AG20443 (cell line): ENCODE measurements at regions not wholly inside any gene's neighbourhood (a gene's known extent, or its start where the extent isn't known, plus 50 kb on each side); places are given as distances from the start of the nearest gene placed in this dataset.

Source experiments
- DNase-seq: peaks from one replicate; pipeline ENCODE4 v3.0.0; 2012; ENCODE audit warnings: low spot score, mixed read lengths

DNA sequence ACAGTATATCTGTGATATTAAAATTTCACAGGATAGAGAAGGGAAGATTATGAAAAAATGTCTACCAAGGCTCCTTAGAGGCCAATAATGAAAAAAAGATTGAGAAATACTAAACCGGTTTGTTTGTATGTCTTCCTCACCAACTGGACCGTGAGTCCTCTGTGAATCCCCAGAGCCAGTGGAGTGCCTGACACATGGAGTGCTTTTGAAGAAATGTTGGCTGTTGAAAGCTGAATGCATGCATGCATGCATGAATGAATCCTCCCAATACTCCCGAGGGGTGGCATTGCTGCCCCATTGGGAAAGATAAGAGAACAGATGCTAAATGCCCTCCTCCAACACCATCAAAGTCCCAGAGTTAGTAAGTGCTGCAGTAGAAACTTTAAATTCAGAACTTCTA, 152.7 kb upstream of the SERP2 start:
- DNase-seq, result no peak

DNA sequence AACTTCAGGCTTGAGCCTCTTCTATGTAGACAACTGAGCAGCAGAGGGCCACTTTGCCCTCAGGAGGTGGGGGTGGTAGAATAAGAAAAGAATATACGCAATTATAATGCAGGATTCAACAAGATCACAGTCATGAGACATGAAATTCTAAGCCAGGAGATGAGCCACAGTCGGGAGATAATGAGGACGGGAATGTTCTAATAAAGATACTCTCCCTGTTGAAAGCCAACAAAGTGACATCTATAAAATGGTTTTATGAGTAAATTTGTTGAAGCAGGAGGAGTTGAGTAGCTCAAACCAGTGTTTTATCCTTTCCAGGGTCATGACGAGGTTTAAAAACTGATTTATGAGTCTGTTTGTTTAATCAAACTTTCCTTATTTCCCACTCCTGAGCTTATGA, 152.0 kb upstream of the SERP2 start:
- DNase-seq, result no peak

DNA sequence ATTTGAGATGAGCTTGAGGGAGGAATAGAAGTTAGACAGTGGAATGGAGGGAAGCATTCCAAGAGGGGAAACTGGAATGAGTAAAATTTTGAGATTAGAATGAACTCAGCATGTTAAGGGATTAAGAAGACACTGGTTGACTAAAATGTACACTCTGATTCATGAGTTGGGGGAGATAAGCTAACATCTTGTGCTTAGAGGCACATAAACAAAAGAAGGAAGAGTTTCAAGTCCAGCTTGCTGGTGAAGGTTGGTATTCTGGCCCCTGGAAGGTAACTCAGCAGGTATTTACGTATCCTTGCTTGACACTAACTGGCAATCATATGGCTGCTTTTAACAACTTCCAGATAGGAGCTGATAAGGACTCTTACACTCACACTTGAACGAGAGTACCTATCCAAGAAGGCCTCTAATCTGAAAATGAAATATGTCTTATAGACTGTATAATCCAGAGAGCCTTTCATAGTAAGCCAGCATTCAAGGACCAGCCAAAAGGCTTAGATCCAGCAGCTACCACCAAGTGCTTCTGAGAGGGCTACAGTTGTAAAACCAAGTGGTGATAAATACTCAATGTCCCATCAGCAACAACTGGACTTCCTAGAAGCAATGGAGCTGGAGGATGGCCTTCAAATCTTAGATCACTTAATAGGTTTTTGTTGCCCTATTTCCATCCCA, 149.7 kb upstream of the SERP2 start:
- DNase-seq, result no peak

DNA sequence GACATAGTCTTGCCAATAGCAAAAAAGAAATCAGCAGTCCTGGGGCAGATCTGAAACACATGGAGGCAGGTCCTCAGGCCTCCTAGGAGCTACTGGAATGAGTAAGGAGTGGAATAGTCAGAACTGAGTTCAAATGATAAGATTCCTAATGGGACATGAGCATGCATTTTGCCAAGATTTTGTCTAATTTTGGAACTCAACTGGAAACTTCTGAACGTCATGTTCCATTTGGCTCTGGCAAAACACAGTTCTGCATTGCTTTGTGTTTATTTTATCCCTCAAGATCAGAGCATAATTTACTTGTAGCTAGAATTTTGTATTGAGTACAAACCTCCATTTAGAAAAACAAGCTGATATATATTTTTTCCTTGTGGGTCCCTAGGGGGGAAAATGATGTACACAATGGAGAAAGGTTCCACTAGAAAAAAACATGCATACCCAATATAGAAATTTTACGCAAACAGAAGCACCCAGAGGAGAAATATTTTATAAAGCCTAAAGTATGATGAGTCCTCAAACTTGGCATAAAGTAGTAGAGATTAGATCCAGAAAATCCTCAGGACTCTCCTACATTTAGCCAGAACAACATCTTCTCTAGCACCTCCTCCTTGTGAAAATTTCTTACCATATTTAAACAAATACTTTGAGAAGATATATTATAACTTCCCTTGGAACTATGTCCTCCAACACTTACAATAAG, 149.0 kb upstream of the SERP2 start:
- no peak for DNase-seq

DNA sequence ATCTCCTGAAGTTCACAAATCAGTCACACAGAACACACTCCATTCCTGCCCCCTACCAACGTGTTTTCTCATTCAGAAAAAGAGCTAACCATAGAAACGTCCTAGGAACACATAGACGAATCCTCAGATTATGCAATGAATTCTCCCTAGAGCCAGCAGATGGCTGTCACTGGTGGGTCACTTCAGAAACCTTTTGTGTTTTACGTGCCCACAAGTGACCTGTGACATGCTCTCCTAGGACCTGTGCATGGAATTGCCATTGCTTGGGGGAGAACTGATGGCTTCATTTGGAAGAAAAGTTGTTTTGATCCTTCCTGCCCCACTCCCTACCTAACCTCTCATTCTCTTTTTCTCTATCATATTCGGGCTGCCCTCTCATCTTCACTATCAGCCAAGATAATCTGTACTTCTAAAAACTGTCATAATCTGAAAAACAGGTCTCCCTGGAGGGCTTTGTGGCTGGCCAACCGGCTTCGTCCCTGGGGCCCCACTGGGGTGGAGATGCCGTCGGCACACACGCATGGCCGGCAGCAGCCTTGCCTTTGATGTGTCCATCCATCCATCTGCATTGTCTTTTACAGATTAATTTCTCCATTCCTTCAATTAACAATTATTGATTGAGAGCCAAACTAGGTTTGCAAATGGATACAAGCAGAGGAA, 144.1 kb upstream of the SERP2 start:
- DNase-seq, result no peak

DNA sequence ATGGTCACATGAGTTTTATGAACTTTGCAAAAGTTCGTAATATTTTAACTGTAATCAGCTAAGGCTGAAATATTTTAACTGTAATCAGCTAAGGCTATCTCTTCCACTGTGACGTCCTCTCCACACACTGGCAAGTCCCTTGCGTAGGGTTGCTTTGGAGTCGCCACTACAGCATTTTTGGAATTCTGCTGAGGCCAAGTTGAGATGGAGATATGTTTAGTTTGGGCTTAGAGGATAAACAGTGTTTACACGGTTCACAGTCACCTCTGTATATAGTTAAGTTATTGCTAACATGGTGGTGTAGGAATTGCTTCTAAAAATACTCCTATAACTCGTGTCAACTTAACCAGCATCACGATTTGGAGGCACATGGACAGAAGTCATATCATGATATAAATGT, 143.6 kb upstream of the SERP2 start:
- no peak for DNase-seq

DNA sequence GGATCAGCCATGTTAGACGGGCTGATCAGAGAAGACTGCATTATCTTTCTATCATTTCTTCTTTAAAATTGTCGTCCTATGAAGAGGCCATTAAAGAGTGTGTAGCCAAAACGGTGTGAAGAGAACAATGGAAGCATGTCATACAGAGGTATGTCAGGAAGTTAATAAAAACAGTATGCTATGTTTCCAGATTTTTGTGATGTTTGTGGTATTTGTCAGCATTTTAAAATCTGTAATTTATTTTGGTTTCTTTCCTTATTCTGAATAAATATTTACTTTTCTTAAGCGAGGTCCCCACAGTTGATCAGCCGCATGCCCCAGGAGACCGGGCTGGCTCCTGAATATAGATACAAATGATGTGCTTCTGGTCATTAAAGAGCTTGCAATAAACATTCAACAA, 142.9 kb upstream of the SERP2 start:
- DNase-seq, result no peak

DNA sequence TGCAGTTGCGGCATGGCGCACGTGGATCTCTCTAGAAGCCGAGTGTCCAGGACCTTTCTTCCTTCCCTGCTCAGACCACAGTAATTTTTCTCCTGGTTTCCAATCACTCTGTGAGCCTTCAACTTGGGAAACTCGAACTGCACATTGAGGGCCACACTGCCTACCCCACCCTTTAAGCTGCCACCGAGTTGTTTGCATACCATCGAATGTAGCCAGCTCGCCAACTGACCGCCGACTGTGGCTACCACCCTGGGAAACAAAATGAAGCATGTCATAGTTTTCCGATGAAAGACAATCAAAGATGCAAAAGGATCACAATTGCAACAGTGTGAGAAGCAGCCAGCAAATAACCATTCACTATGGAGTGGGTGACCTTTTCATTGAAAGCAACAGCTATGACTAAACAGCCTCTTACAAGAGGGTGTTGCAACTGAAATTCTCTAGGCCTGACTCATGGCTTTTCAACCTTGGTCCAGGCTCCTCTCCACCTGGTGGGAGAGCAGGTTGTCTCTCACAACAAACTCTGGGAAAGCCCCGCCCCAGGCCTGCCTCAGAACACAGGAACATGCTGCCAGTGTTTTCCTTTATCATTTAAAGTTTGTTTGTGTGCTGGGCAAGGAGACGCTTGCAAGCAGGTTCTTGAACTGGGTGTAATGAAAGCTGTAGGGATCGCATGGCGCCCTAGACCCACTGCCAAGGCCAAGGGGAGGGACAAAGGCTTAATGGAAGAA, 141.7 kb upstream of the SERP2 start:
- DNase-seq, result peak; percentile 85

DNA sequence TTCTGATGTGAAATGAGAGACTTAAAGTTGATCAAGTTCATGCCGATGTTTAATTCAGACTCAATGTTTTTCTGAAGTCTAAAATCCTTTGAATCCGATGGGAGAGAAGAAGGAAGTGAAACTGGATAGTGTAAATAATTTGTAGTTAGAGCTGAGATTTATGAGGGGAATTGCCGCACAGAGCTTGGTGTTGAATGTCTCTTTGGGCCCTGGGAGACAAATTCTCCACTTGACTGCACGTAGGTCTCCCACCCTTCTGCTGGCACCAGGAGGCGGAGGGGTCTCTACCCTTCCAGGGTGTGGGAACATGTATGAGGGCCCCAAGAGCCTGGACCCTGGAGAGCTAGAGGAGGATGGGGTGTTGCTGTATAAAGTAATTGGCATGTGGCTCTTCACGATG, 140.8 kb upstream of the SERP2 start:
- DNase-seq, result no peak

DNA sequence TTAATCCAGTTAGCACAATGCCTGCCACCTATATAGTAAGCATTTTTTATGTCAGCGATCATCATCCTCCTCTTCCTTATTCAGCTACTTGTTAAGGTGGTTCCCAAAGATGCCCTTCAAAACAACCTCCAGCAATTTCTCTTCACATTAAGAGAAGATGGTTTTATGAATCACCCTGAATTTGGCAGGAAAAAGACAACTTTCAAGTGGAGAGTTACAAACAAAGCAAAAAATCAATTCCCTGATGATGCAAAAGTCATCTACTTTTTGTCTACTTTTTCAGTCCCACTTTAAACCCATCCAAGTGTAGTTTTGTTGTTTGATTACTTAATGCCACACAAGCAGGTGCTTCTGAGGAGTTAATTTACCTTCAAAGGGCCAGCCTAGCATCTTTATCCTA, 139.1 kb upstream of the SERP2 start:
- DNase-seq, result no peak

DNA sequence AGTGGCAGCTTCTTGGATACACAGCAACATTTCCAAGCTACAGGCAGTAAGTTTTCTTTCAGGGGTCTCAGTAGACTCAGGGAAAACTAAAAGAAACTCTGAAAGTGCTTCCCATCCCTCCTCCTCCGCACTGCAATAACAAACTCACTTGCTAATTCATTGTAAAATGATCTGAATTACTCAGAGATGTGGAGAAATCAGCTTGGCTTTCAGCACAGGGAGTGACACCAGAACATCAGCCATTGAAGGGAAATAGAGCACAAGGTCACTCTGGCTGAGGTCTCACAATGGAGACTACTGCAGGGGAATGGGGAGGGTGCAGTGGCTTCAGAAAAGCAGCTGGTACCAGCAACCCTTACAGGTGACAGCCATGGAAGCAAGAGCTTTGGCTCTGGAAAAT, 137.3 kb upstream of the SERP2 start:
- DNase-seq, result peak; percentile 27

DNA sequence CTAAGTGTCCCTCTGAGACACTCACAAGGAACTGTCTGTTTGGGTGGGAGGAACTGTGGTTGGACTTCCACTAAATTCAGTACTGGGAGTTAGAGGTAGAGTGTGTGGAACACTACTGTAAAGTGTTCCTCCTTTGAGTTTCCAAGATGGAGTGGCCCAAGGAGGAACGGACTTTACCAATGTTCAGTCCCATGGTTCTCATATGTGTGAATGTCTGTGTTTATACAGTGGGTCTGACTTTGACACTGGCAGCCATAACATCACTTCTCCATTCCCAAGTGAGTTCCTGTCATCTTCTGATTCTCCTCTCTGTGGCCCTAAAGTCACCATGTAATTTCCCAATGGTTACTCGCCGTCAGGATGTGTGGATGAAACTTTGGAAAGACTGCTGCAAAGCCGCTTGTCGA, 136.8 kb upstream of the SERP2 start:
- no peak for DNase-seq

DNA sequence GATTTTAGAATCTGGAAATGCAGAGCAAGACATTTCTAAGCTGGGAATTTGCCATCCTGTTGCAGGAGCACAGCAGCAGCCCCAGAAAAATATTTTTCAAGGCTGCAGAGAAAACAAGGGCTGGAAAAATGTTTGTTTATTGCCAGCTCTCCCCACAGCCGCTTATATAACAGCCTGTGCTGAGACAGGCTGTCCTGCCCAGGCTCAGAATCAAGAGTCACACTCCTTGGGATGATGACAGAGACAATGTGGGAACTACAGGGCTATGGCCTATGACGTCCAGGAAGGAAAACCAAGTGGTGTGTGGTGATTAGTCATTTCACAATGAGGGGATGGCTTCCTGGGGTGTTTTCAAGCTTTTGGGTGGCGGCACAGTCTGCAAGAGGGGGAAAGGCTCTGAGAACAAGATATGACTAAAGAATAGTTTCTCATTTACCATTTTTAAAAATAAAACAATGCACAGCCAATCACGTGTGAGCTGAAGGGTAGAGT, 136.3 kb upstream of the SERP2 start:
- DNase-seq, result peak; percentile 93

DNA sequence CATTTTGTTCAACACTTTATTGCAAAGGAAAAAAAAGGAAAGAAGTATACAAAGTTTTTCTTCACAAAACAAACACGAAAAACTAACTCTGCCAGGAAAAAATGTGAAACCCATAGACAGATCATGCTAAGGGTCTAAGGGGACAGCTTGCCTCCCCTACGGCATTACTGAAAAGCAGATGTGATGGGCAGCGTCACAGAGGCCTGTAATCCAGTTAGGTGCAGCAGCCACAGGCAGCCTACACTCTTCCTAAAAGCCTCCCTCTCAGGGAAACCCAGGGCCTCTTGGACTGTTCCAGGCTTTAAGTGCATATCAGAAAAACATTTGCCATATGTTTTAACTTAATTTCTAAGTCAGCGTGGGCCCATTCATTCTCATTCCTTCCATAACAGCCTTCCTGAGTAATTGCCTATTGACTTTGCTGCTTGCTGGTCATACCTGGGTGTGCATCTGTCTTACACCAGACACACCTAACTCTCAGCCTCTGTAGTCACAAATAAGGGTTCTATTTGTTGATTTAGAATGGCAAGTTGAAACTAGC, 135.7 kb upstream of the SERP2 start:
- peak; percentile 24 for DNase-seq

DNA sequence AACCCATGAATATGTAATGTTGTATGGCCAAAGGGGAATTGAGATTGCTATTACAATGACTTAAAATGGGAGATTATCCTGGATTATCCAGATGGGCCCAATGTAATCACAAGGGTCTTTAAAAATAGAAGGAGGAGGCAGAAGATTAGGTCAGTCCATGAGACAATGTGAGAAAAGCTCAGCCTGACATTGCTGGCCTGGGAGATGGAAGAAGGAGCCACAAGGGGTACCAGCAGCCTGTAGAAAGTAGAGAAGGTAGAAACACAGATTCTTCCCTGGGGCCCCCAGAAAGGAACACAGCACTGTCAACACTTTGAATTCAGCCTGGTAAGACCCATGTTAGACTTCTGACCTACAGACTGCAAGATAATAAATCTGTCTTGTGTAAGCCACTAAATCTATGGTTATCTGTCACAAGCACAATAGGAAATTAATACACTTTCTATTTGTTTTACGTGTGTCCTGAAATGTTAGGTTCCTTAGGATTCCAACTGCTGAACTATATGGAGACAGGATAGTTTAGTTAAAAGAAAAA, 132.9 kb upstream of the SERP2 start:
- DNase-seq, result no peak

DNA sequence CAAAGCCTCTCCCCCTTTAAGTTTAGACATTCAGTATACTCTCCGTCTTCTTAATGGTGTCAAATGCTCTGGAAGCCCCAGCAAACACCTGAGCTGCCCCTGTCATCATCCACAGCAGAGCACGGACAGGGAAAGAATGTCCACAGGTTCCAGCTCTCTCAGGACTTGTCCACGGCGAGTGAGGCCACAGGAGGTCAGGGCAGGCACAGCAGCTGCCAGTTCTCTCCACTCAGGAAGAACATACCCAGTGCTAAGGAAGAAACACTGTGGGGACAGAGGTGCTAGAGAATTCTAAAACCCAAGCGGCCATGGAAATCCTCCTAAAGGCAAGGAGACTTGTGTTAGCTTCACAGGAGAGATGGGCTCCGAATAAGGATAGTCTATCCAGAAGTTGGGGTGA, 132.0 kb upstream of the SERP2 start:
- no peak for DNase-seq

DNA sequence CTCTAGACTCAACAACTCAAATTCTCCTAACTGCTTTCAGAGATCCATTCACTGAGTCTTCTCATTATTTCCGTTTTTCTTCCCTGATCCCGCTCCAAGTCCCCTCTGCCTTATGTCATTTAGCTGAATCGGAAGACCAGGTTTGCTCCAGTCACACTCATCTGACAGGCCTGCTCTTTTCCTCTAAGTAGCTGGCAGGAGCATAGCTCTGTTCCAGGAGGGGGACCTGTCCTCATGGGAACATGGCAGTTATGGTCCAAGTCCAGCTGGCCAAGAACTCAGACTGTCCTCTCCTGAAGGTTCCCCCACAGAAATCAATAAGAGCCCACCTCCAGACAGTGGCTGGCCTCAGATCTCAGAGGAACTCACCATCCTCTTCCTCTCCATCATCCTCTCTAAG, 130.9 kb upstream of the SERP2 start:
- DNase-seq, result no peak

DNA sequence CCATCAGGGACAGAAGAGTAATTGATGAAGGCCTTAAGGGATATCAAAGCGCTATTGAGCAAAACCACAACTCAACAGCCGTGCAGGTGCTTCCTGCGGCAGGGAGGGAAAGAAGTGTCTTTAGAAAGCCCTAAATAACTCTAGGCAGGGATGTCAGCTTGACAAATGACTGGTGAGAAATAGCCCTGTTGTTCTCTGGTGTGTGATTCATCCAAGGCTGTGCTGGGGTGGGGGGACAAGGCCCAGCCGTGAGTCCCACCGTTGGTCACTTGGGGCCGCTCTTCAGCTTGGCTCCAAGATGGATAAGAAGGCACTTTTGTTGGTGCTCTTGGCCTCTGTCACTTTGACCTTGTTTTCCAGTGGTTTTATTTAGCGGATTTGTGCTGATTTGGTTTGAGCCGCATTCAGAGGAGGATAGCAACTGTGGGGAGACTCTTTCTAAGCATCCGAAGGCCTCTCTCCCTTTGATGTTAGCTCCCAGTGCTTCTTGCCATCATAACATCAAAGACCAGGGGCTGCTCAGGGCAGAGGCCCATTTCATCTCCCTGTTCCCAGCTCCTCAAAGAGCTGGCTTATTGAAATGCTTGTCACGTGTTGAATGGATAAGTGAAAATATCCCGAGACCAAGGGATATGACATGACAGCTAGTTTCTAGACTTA, 130.3 kb upstream of the SERP2 start:
- DNase-seq, result no peak

DNA sequence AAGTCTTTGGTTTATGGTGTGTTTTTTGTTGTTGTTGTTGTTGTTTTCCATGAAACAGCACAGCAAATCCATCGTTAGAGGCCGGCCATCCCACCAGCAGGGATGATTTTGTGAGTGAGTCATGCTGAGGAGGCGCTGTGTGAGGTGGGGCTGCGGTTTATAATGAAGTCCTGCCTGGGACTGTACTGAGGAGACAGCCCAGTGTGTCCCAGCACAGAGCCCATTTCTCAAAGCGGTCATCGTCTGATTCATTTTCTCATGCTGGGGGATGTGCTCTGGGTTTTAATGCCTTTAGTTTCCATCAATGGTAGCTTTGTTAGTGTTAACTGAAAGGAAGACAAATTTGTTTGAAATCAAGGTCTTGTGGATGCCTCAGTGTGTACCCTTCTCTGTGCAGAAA, 129.3 kb upstream of the SERP2 start:
- no peak for DNase-seq

DNA sequence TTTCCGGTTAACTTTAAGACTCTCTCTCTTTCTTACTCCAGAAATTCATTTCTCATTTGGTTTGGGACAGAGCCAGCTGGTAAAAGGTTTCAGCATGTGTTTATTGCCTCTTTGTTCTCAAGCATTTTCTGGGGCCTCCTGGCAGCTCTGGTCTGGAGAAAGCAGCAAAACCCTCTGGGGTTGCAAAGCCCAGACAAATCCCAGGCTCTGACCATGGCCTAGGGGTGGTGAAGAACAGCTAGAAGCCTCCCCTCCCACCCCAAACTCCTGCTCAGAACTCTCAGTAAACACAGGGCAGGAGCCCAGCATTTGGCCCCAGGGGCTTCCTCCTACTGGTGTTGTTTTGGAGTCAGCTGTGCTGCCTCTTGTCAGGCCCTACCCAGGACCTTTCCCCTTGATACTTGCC, 124.2 kb upstream of the SERP2 start:
- peak; percentile 69 for DNase-seq

DNA sequence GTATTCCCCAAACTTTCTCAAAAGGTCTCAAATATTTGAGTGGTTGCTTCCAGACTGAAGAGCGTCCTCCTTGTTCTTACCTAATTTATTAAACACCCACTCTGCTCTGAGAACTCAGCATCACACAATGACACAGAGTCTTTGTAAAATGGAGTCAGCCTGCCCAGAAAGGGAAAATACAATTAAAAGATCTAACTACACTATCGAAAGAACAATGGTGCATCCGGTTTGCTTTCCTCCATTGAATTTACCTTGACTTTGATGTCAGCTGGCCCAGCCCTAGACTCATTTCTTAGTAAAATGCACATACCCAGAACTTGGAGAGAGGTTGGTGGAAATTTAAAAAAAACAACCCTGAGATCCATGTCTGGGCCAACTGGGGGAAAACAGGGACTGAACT, 120.7 kb upstream of the SERP2 start:
- no peak for DNase-seq
